PC-3 (cell line): ENCODE measurements at regions not wholly inside any gene's neighbourhood (a gene's known extent, or its start where the extent isn't known, plus 50 kb on each side); places are given as distances from the start of the nearest gene placed in this dataset.
"Not testable (repeated sequence)": the region's sequence is repeated elsewhere in the genome, so short reads cannot be mapped to it uniquely, and the experiment has no call there.

Experiments
- EZH2 ChIP-seq: fragments of 300-600 bp; sonication (generic); IDR thresholded peaks from one replicate; pipeline ENCODE4 v1.6.1; 2017; ENCODE audit warnings: antibody characterized with exemption, mild to moderate bottlenecking, low read length; ENCODE audit not compliant: unreplicated experiment
- EZH2phosphoT487 ChIP-seq: fragments of 300-600 bp; sonication (generic); IDR thresholded peaks from 2 replicates; pipeline ENCODE4 v1.6.1; 2018; ENCODE audit warnings: mild to moderate bottlenecking, antibody characterized with exemption, low read length, borderline replicate concordance
- TF ChIP-seq, protein P1 (sequence below): fragments of 300-600 bp; sonication (generic); conservative IDR thresholded peaks from 2 replicates; pipeline ENCODE4 v1.5.1; 2017; ENCODE audit warnings: antibody characterized with exemption, low read depth, mild to moderate bottlenecking, low read length

DNA sequence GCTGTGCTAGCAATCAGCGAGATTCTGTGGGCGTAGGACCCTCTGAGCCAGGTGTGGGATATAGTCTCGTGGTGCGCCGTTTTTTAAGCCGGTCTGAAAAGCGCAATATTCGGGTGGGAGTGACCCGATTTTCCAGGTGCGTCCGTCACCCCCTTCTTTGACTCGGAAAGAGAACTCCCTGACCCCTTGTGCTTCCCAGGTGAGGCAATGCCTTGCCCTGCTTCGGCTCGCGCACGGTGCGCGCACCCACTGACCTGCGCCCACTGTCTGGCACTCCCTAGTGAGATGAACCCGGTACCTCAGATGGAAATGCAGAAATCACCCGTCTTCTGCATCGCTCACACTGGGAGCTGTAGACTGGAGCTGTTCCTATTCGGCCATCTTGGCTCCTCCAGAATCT lies 56.1 kb upstream of the H2AZ1 start:
- TF ChIP-seq, protein P1, sequence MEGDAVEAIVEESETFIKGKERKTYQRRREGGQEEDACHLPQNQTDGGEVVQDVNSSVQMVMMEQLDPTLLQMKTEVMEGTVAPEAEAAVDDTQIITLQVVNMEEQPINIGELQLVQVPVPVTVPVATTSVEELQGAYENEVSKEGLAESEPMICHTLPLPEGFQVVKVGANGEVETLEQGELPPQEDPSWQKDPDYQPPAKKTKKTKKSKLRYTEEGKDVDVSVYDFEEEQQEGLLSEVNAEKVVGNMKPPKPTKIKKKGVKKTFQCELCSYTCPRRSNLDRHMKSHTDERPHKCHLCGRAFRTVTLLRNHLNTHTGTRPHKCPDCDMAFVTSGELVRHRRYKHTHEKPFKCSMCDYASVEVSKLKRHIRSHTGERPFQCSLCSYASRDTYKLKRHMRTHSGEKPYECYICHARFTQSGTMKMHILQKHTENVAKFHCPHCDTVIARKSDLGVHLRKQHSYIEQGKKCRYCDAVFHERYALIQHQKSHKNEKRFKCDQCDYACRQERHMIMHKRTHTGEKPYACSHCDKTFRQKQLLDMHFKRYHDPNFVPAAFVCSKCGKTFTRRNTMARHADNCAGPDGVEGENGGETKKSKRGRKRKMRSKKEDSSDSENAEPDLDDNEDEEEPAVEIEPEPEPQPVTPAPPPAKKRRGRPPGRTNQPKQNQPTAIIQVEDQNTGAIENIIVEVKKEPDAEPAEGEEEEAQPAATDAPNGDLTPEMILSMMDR: not testable (repeated sequence)
- not testable (repeated sequence) for TF ChIP-seq EZH2, EZH2phosphoT487
